Activated gamma-delta T cell (primary cell): ENCODE measurements at regions not wholly inside any gene's neighbourhood (a gene's known extent, or its start where the extent isn't known, plus 50 kb on each side); places are given as distances from the start of the nearest gene placed in this dataset.

Experiments used
- DNase-seq: peaks from one replicate; lab custom pipeline; 2025; lab: John Stamatoyannopoulos, UW

GRCh38 chr18:28855524-28855923, 678.6 kb upstream of the CDH2 start:
- DNase-seq: no peak

- no peak for DNase-seq
These were observed 678.0 kb upstream of the CDH2 start for GRCh38 chr18:28854964-28855363.

- DNase-seq: no peak
These were observed 670.0 kb upstream of the CDH2 start for GRCh38 chr18:28846958-28847357.

- DNase-seq: no peak
These were observed 660.2 kb upstream of the CDH2 start for GRCh38 chr18:28837100-28837499.

- no peak for DNase-seq
These were observed 658.0 kb upstream of the CDH2 start for GRCh38 chr18:28834889-28835288.

GRCh38 chr18:28831908-28832307, 655.0 kb upstream of the CDH2 start:
- no peak for DNase-seq

- no peak for DNase-seq
These were observed 654.5 kb upstream of the CDH2 start for GRCh38 chr18:28831476-28831875.

- DNase-seq: no peak
These were observed 649.2 kb upstream of the CDH2 start for GRCh38 chr18:28826107-28826506.

- DNase-seq: no peak
These were observed 647.2 kb upstream of the CDH2 start for GRCh38 chr18:28824183-28824574.

- DNase-seq: no peak
These were observed 646.7 kb upstream of the CDH2 start for GRCh38 chr18:28823506-28824182.

GRCh38 chr18:28820353-28820752, 643.4 kb upstream of the CDH2 start:
- no peak for DNase-seq

GRCh38 chr18:28816155-28816554, 639.2 kb upstream of the CDH2 start:
- DNase-seq: no peak

GRCh38 chr18:28814365-28814764, 637.4 kb upstream of the CDH2 start:
- DNase-seq: no peak

GRCh38 chr18:28808373-28808772, 631.4 kb upstream of the CDH2 start:
- no peak for DNase-seq

GRCh38 chr18:28805491-28805890, 628.6 kb upstream of the CDH2 start:
- DNase-seq: no peak

GRCh38 chr18:28804512-28805202, 627.7 kb upstream of the CDH2 start:
- no peak for DNase-seq

GRCh38 chr18:28802546-28802945, 625.6 kb upstream of the CDH2 start:
- DNase-seq: no peak

- no peak for DNase-seq
These were observed 624.9 kb upstream of the CDH2 start for GRCh38 chr18:28801876-28802275.

- DNase-seq: no peak
These were observed 617.7 kb upstream of the CDH2 start for GRCh38 chr18:28794459-28795245.

- no peak for DNase-seq
These were observed 617.0 kb upstream of the CDH2 start for GRCh38 chr18:28793901-28794300.

GRCh38 chr18:28792404-28793086, 615.6 kb upstream of the CDH2 start:
- no peak for DNase-seq

GRCh38 chr18:28791101-28791500, 614.2 kb upstream of the CDH2 start:
- no peak for DNase-seq
